HG03520 (cell line): ENCODE measurements at regions not wholly inside any gene's neighbourhood (a gene's known extent, or its start where the extent isn't known, plus 50 kb on each side); places are given as distances from the start of the nearest gene placed in this dataset.

Experiments
- ATAC-seq: cut with Tn5 transposase; IDR thresholded peaks from one replicate; pipeline ENCODE4 v1.9.1; 2021; ENCODE audit warnings: mild to moderate bottlenecking, moderate library complexity; ENCODE audit not compliant: unreplicated experiment

DNA sequence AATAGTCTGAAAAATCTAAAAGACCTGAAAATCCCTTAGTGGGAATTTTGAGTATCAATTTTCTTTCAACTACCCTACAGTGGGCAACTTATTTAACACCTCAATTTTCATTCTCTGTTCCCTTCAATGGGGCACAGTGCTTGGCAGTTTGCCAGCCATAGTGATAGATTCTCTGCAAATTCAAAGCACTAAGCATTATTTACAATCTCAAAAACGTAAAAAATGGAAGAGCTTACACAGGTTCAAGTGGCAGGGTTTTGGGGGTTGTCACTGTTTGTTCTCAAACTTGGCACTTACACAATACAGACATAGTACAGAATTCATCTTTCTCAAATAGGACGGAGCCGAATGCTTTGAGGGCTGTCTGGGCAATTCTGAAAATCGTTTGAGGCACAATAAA is 515.0 kb downstream of the EFNA5 start:
- ATAC-seq, result no peak

DNA sequence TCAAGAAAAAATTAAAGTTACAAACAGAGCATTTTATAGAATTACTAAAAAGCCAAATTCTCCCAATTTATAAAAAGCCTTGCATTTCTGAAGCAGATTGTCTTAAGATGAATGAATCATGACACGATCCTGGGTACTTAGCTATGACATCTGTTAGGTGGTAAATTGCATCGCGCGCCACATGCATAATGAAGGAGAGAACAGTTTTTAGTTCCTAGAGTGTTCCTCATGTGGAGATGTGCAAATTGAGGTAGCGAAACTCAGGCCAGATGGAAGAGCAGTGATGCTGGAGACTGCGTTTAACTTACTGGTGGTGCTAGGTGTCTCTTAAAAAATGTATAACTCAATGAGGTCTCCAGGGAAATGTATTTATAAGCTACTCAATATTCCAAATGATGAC is 516.1 kb downstream of the EFNA5 start:
- no peak for ATAC-seq

GRCh38 chr5:107153283-107153682 is 517.5 kb downstream of the EFNA5 start:
- ATAC-seq, result no peak

GRCh38 chr5:107149243-107150005 is 521.3 kb downstream of the EFNA5 start:
- ATAC-seq, result peak; percentile 97

DNA sequence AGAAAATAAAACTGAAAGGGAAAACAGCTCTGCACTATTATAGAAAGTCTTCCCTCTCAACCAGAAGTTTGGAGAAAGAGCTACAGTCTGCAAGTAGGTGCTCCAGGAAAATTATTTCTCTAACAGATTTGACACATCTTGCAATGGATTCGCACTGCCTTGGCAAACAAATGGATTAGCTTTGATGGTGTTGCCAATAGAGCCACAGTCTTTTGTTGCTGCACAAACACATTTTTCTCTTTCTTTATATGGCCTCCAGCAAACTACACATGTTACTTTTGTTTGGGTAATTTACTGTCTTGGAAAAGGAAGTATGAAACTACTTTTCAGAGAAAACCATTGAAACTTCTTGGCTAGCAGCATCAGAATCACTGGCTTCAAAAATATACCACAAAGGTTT is 523.1 kb downstream of the EFNA5 start:
- no peak for ATAC-seq

- ATAC-seq, result no peak
Observed at GRCh38 chr5:107146901-107147300, 523.8 kb downstream of the EFNA5 start.

- ATAC-seq, result no peak
Observed at GRCh38 chr5:107135391-107135790, 535.3 kb downstream of the EFNA5 start.

DNA sequence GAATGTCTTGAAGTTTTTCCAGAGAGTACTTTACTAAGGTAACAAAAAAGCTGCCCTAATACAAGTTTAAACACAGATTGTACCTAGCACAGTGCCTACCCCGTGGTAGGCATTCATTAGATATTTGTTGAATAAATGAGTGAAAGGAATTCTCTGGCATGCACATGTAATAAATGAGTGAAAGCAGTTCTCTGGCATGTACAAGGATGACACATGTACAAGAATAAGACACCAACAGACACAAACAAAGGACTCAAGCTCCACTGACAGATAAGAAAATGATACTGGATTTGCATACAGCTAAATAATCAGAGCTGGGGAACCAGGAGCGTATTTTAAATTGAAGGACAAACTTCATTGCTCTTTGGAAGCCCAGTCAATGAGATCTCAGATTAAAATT is 535.8 kb downstream of the EFNA5 start:
- no peak for ATAC-seq

- no peak for ATAC-seq
Observed at GRCh38 chr5:107129051-107129450, 541.7 kb downstream of the EFNA5 start.

- ATAC-seq, result no peak
Observed at GRCh38 chr5:107127878-107128277, 542.9 kb downstream of the EFNA5 start.

- ATAC-seq, result no peak
Observed at GRCh38 chr5:107126341-107126740, 544.4 kb downstream of the EFNA5 start.

DNA sequence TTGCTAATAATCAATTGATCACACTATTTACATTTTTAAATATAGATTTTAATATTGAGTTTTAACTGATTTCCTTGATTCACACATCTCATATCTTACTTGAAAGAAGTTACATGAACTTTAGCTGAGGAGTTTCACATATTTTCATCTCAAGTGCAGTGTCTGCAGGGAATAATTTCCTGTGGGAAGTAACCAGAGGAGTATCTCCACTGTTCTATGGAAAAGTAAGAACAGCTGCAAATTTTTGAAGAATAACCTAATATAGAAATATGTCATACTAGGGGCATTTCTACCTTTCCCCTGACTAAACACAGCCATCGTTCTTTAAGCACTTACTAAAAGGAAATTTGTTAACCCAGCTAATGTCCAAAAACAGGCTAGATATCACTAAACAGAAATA is 546.4 kb downstream of the EFNA5 start:
- ATAC-seq, result no peak

- ATAC-seq, result no peak
Observed at GRCh38 chr5:107123014-107123413, 547.7 kb downstream of the EFNA5 start.

- ATAC-seq, result no peak
Observed at GRCh38 chr5:107121793-107122519, 548.8 kb downstream of the EFNA5 start.

GRCh38 chr5:107119656-107120055 is 551.1 kb downstream of the EFNA5 start:
- no peak for ATAC-seq

DNA sequence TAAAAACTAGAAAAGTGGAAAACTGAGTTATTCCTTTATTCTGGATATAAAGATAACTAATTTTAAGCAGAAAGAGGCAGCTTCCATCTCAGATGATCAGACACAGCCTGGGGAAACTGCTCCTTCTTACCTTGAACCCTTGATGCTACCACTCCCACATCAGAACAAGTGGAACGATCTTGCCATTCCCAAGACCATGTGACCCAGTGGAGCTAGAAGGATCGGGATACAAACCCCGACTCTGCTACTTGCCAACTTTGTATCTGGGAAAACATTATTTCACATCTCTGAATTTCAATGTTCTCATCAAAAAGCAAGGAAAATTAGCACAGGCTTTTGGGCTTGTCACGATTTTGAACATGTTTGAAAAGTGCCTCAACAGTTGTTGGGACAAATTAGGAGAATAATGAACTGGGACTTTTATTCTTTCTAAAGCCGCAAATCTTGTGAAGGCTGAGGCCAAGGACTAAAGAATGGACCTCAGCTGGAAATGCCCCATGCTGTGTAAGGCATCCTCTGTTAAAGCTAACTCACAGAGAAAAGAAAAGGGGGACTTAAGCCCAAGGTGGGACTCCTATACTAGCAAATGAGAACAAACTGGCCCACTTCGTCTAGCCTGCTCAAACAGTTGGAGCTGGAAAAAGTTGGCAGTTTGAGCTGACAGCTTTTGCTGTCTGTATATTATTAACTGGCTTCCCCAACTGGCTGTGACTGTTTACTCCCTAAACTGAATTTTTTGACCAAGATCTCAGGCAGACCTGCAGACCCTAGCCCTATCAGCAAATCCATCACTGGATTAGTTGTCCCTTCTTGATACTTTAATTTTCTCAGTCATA is 552.3 kb downstream of the EFNA5 start:
- no peak for ATAC-seq

- no peak for ATAC-seq
Observed at GRCh38 chr5:107112216-107112615, 558.5 kb downstream of the EFNA5 start.

DNA sequence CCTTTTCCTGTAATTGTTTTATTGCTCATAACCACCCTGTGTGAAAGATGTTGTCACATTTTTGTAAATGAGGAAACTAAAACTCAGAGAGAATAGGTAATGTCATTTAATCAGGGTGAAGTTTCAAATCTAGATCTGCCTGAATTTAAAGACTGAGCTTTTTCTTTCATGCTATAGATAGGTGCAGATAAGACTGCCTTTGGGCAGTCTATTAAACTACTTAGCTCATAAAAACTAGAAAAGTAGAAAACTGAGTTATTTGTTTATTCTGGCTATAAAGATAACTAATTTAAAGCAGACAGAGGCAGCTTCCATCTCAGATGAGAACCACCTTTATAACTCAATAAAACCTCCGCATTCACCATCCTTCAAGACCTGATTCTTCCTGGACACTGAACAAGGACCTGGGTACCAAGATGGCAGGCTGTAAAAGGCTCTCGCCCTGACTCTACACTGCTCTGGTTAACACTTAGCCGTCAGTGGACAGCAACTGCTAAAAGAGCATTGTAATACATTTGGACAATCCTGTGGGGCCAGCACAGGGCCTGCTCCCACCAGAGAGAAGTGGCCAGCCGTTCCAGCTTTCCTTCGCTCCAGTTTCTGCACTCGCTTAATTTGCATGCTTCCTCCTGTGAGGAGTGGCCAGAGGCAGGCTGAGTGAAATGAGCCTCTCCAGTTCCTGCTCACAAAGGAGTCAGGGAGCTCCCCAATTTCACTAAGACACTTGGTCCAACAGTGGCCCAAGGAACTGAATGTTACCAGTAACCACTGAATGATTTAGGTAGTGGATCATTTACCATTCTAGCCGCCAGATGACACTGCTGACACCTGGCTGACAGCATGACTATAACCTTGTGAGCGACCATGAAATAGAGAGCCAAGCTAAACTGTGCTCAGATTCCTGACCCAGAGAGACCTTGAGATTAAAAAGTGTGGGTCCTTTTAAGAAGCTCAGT is 566.4 kb downstream of the EFNA5 start:
- peak; percentile 90 for ATAC-seq

- no peak for ATAC-seq
Observed at GRCh38 chr5:107103522-107103921, 567.2 kb downstream of the EFNA5 start.

- no peak for ATAC-seq
Observed at GRCh38 chr5:107100121-107100520, 570.6 kb downstream of the EFNA5 start.
